Ascending aorta (tissue), 2 donors: ENCODE measurements at regions not wholly inside any gene's neighbourhood (a gene's known extent, or its start where the extent isn't known, plus 50 kb on each side); places are given as distances from the start of the nearest gene placed in this dataset.

Source experiments
- DNase-seq, 2 donors: peaks; one replicate each; pipeline ENCODE4 v3.0.0-alpha.2; 2019; ENCODE audit warnings: low spot score in 2 of 2
- H3K27ac ChIP-seq, 2 donors: fragments of 200-600 bp; sonication (generic); one replicate each; pipeline ENCODE4 v1.5.1; 2016 to 2017; ENCODE audit warnings: mild to moderate bottlenecking in 1 of 2
- H3K27me3 ChIP-seq: fragments of 200-600 bp; sonication (generic); one replicate; pipeline ENCODE4 v1.5.1; 2017
- H3K36me3 ChIP-seq, 2 donors: fragments of 200-600 bp; sonication (generic); one replicate each; pipeline ENCODE4 v1.5.1; 2016
- H3K4me1 ChIP-seq, 2 donors: fragments of 200-600 bp; sonication (generic); one replicate each; pipeline ENCODE4 v1.5.1; 2016 to 2017; ENCODE audit warnings: mild to moderate bottlenecking in 1 of 2
- H3K4me3 ChIP-seq, 2 donors: fragments of 200-600 bp; sonication (generic); one replicate each; pipeline ENCODE4 v1.5.1; 2016 to 2017; ENCODE audit warnings: mild to moderate bottlenecking in 1 of 2
- H3K9me3 ChIP-seq, 2 donors: fragments of 200-600 bp; sonication (generic); one replicate each; pipeline ENCODE4 v1.5.1; 2016
- CTCF ChIP-seq, 3 experiments: fragments of 200-600 bp in 2 of 3; fragments of 450-650 bp in 1 of 3; sonication (generic) in 2 of 3; IDR thresholded peaks; one replicate each; pipeline ENCODE4 v1.5.1; 2016 to 2019; ENCODE audit warnings: antibody characterized with exemption in 3 of 3, mild to moderate bottlenecking in 1 of 3, moderate library complexity in 1 of 3
- intact Hi-C: fragments of 100-400 bp; cut with DNase I; formaldehyde crosslinking; loops from one replicate; pipeline ENCODE4 v1.15.1; 2023

GRCh38 chr4:123874063-123874462, 477.5 kb downstream of the SPRY1 start:
- no peaks in the 10 kb centered on the region for H3K36me3 ChIP-seq
- no peak overlapping the region for H3K4me3 ChIP-seq
- H3K4me1 ChIP-seq: no peaks in the 10 kb centered on the region
- DNase-seq: no peak
- H3K27me3 ChIP-seq: no peaks in the 10 kb centered on the region
- H3K9me3 ChIP-seq: no peaks in the 10 kb centered on the region
- H3K27ac ChIP-seq: no peak overlapping the region
- intact Hi-C loops: no loop called here
- no peak for TF ChIP-seq CTCF (IDR thresholded peaks at IDR 0.05)

GRCh38 chr4:123876143-123876542, 479.5 kb downstream of the SPRY1 start:
- H3K36me3 ChIP-seq: no peaks in the 10 kb centered on the region
- no peaks in the 10 kb centered on the region for H3K9me3 ChIP-seq
- no peaks in the 10 kb centered on the region for H3K27me3 ChIP-seq
- no peak for DNase-seq
- no peak for TF ChIP-seq CTCF (IDR thresholded peaks at IDR 0.05)
- H3K27ac ChIP-seq: no peak overlapping the region
- intact Hi-C loops: no loop called here
- H3K4me3 ChIP-seq: no peak overlapping the region
- no peaks in the 10 kb centered on the region for H3K4me1 ChIP-seq

DNA sequence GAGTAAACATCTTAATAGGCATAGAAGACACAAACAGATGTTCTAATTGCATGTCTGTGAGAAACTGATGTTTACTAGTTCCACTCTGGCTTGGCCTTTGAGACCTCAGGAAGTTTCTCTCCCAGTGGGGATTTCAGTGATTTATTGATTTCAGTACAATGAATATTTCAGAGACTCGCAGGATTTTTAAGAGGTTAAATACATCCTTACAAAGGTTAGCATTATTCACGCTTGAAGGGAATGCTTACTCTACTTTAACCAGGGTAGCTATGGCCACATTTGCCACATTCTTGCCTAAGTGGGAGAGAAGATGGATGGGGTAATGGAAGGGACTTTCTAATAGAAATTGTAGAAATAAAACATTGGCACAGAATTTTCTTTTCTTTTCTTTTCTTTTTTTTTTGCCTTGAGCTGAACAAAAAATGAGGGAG, 480.1 kb downstream of the SPRY1 start:
- Histone ChIP-seq H3K4me1 (no peaks in the 10 kb centered on the region), H3K27me3 (no peaks in the 10 kb centered on the region), H3K9me3 (no peaks in the 10 kb centered on the region), H3K36me3 (no peaks in the 10 kb centered on the region), H3K27ac (no peak overlapping the region), H3K4me3 (no peak overlapping the region)
- DNase-seq: no peak
- no peak for TF ChIP-seq CTCF (IDR thresholded peaks at IDR 0.05)
- intact Hi-C loops: no loop called here

- H3K27ac ChIP-seq: no peak overlapping the region
- H3K4me1 ChIP-seq: no peaks in the 10 kb centered on the region
- no peak overlapping the region for H3K4me3 ChIP-seq
- TF ChIP-seq CTCF (IDR thresholded peaks at IDR 0.05): no peak
- no peak for DNase-seq
- H3K9me3 ChIP-seq: no peaks in the 10 kb centered on the region
- H3K27me3 ChIP-seq: no peaks in the 10 kb centered on the region
- H3K36me3 ChIP-seq: no peaks in the 10 kb centered on the region
- intact Hi-C loops: no loop called here
Observed at GRCh38 chr4:123877551-123877950, 481.0 kb downstream of the SPRY1 start.

DNA sequence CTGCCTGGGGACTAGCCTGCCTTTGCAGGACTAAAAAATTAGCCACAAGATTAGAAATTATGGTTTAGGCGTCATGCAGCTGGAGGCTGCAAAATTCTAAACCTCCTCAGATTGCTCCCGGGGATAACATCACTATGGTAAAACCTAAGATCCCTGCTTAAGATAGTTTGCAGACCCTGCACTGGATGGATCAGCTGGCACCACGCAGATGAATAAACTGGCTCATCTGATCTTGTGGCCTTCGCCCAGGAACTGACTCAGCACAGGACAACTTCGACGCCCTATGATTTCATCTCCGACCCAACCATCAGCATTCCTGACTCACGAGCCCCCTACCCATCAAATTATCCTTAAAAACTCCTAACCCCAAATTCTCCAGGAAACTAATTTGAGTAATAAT, 482.4 kb downstream of the SPRY1 start:
- intact Hi-C loops: no loop called here
- Histone ChIP-seq H3K9me3 (no peaks in the 10 kb centered on the region), H3K4me3 (no peak overlapping the region), H3K27me3 (no peaks in the 10 kb centered on the region), H3K27ac (no peak overlapping the region), H3K36me3 (no peaks in the 10 kb centered on the region), H3K4me1 (no peaks in the 10 kb centered on the region)
- DNase-seq: no peak
- no peak for TF ChIP-seq CTCF (IDR thresholded peaks at IDR 0.05)

DNA sequence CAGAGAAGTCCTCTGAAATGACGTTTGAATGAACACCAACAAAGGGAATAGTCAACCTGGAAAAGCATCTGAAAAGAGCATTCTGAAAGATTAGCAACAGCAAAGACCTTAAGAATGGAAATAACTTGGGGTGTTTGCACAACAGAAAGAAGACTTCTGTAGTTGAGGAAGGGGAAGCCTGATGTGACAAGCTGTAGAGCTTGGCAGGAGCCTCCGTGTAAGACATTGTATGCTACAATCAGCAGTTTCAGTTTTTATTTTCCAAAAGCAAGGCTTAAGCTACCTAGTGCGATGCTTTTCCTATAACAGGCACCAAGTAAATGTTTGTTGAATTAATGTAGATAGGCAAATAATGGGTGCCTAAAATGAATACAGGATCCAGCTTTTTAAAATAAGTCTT, 484.0 kb downstream of the SPRY1 start:
- intact Hi-C loops: no loop called here
- no peak for TF ChIP-seq CTCF (IDR thresholded peaks at IDR 0.05)
- H3K9me3 ChIP-seq: no peaks in the 10 kb centered on the region
- H3K4me3 ChIP-seq: no peak overlapping the region
- no peaks in the 10 kb centered on the region for H3K36me3 ChIP-seq
- no peak overlapping the region for H3K27ac ChIP-seq
- no peaks in the 10 kb centered on the region for H3K4me1 ChIP-seq
- no peak for DNase-seq
- H3K27me3 ChIP-seq: no peaks in the 10 kb centered on the region
